ENCODE measurements at regions not wholly inside any gene's neighbourhood (a gene's known extent, or its start where the extent isn't known, plus 50 kb on each side); places are given as distances from the start of the nearest gene placed in this dataset.

- DNase-seq (ENCODE audit: low spot score), result no peak
- Mint-ChIP-seq H3K4me1 (ENCODE audit: low read depth) (peaks cover 21% of the 10 kb centered on the region), H3K4me3 (ENCODE audit: low read depth) (no peak overlapping the region), H3K27ac (peak overlapping the region; percentile 31), H3K36me3 (ENCODE audit: low read depth) (no peaks in the 10 kb centered on the region), H3K9me3 (no peaks in the 10 kb centered on the region), H3K27me3 (ENCODE audit: low read depth) (no peaks in the 10 kb centered on the region)
- intact Hi-C loops (cut with micrococcal nuclease), result no loop called here
Observed at GRCh38 chr9:99466781-99467180, 244.7 kb downstream of the SEC61B start.

DNA sequence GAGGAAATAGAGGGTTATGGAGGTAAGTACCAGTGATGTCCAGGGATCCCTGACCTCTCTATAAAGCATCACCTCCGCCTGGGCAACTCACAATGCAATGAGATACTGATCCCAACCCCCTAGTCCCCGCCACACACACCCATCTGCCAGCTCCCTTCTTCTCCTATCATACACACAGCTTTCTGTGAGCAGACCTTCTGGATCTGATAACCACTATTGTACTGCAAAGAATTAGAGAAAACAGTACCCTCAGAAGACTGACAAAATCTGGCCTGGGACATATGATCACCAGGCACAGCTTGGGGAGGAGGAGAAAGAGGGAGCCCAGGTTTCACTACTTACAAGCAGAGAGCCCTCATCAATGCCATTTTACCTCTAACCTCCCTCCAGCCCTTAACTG is 249.0 kb downstream of the SEC61B start:
- Mint-ChIP-seq H3K27ac (peak overlapping the region; percentile 88), H3K4me1 (ENCODE audit: low read depth) (peaks cover 36% of the 10 kb centered on the region), H3K36me3 (ENCODE audit: low read depth) (no peaks in the 10 kb centered on the region), H3K9me3 (no peaks in the 10 kb centered on the region), H3K4me3 (ENCODE audit: low read depth) (no peak overlapping the region), H3K27me3 (ENCODE audit: low read depth) (no peaks in the 10 kb centered on the region)
- DNase-seq (ENCODE audit: low spot score), result no peak
- intact Hi-C loops (cut with micrococcal nuclease), result loop anchor here (5.0 to 10.0 kb wide), 3 partner anchors 39 to 206 kb away; no protein-coding TSS in a partner anchor

DNA sequence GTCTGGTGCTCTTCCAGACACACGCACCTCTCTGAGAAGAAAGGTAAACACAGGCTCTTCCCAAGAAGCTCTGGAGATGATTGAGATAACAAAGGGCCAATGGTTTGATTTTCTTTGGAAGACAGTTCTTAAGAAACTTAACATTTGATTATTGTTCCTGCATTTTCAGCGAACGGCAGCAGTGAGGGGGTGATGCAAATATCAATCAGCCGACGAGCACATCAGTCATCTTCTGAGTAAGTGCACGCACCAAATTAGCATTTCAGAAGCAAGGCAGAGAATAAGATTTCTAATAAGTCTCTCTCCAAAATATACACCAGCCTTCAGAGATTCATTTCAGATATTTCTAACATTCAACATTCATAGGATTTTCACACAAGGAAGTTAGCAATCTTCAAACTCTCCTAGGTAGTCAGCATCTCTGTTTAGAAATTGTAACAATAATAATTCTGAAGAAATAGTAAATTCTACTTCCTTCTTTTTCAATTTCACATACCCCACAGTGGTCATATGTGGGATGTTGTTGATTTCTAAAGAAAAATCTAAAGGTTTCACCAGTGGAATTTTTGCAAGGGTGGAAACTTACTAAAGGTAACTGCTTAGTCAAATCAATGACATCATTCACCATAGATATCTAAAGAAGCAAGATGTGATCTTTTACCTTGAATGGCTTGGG is 250.3 kb downstream of the SEC61B start:
- no peak for DNase-seq (ENCODE audit: low spot score)
- Mint-ChIP-seq H3K9me3 (no peaks in the 10 kb centered on the region), H3K4me1 (ENCODE audit: low read depth) (peaks cover 36% of the 10 kb centered on the region), H3K27me3 (ENCODE audit: low read depth) (no peaks in the 10 kb centered on the region), H3K36me3 (ENCODE audit: low read depth) (no peaks in the 10 kb centered on the region), H3K4me3 (ENCODE audit: low read depth) (peak overlapping the region; percentile 41), H3K27ac (peak overlapping the region; percentile 88)
- intact Hi-C loops (cut with micrococcal nuclease), result loop anchor here (5.0 to 10.0 kb wide), 3 partner anchors 40 to 208 kb away; no protein-coding TSS in a partner anchor

- no peaks in the 10 kb centered on the region for H3K9me3 Mint-ChIP-seq
- no peaks in the 10 kb centered on the region for H3K27me3 Mint-ChIP-seq (ENCODE audit: low read depth)
- no peak overlapping the region for H3K4me3 Mint-ChIP-seq (ENCODE audit: low read depth)
- no peak for DNase-seq (ENCODE audit: low spot score)
- H3K4me1 Mint-ChIP-seq (ENCODE audit: low read depth), result peaks cover 33% of the 10 kb centered on the region
- intact Hi-C loops (cut with micrococcal nuclease), result loop anchor here (5.0 to 10.0 kb wide), 3 partner anchors 39 to 208 kb away; no protein-coding TSS in a partner anchor
- no peaks in the 10 kb centered on the region for H3K36me3 Mint-ChIP-seq (ENCODE audit: low read depth)
- H3K27ac Mint-ChIP-seq, result peak overlapping the region; percentile 88
Observed at GRCh38 chr9:99472916-99473245, 250.8 kb downstream of the SEC61B start.

DNA sequence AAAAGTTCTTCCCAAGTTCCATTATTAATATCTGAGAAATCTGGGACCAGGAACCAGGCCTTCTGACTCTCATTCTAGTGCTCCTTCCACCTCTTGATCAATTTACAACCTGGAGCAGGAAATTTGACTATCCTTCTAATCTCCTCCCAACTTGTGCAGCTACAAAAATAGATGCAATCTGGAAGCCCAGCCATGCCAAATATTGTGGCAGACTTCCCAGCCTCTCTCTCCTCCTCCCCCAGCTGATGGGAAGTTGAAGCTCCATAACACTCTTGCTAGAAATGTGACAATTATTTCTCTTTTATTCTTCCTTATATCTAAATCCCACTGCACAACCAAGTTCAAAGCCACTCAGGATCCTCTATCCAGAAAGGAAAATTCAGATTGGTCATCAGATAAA is 252.1 kb downstream of the SEC61B start:
- no peak for DNase-seq (ENCODE audit: low spot score)
- H3K4me1 Mint-ChIP-seq (ENCODE audit: low read depth), result peaks cover 33% of the 10 kb centered on the region
- intact Hi-C loops (cut with micrococcal nuclease), result loop anchor here (5.0 to 10.0 kb wide), 3 partner anchors 38 to 209 kb away; no protein-coding TSS in a partner anchor
- H3K27ac Mint-ChIP-seq, result no peak overlapping the region
- H3K9me3 Mint-ChIP-seq, result no peaks in the 10 kb centered on the region
- H3K27me3 Mint-ChIP-seq (ENCODE audit: low read depth), result no peaks in the 10 kb centered on the region
- H3K4me3 Mint-ChIP-seq (ENCODE audit: low read depth), result no peak overlapping the region
- H3K36me3 Mint-ChIP-seq (ENCODE audit: low read depth), result no peaks in the 10 kb centered on the region

- intact Hi-C loops (cut with micrococcal nuclease), result loop anchor here (10.0 kb wide), 1 partner anchor 211 kb away; no protein-coding TSS in a partner anchor
- no peak overlapping the region for H3K27ac Mint-ChIP-seq
- DNase-seq (ENCODE audit: low spot score), result no peak
- H3K9me3 Mint-ChIP-seq, result no peaks in the 10 kb centered on the region
- H3K4me1 Mint-ChIP-seq (ENCODE audit: low read depth), result peaks cover 31% of the 10 kb centered on the region
- H3K4me3 Mint-ChIP-seq (ENCODE audit: low read depth), result no peak overlapping the region
- no peaks in the 10 kb centered on the region for H3K36me3 Mint-ChIP-seq (ENCODE audit: low read depth)
- H3K27me3 Mint-ChIP-seq (ENCODE audit: low read depth), result no peaks in the 10 kb centered on the region
Observed at GRCh38 chr9:99475401-99476065, 253.5 kb downstream of the SEC61B start.

- Mint-ChIP-seq H3K4me3 (ENCODE audit: low read depth) (no peak overlapping the region), H3K36me3 (ENCODE audit: low read depth) (no peaks in the 10 kb centered on the region), H3K27me3 (ENCODE audit: low read depth) (peaks cover 5% of the 10 kb centered on the region), H3K4me1 (ENCODE audit: low read depth) (peaks cover 8% of the 10 kb centered on the region), H3K27ac (no peak overlapping the region), H3K9me3 (no peaks in the 10 kb centered on the region)
- no peak for DNase-seq (ENCODE audit: low spot score)
- intact Hi-C loops (cut with micrococcal nuclease), result loop anchor here (10.0 kb wide), 1 partner anchor 214 kb away; no protein-coding TSS in a partner anchor
Observed at GRCh38 chr9:99478469-99479027, 256.5 kb downstream of the SEC61B start.

DNA sequence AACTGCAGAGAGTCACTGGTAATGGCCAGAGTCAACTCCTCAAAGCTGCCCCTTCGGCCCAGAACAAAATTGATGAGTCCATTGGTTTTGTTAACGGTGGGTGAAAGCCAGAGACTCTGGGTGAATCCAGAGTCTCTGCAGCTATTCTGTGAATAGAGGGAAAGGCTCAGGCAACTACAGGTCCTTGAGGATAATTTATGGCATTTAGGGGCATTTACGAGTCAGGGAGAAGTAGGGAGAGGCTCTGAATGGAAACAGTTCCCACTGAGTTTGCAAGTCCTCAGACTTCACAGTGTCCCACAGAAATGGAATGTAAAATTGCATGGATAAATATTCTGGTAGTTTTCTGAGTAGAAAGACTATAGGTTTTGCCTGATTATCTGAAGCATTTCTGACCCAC is 257.8 kb downstream of the SEC61B start:
- intact Hi-C loops (cut with micrococcal nuclease), result loop anchor here (10.0 kb wide), 1 partner anchor 215 kb away; no protein-coding TSS in a partner anchor

DNA sequence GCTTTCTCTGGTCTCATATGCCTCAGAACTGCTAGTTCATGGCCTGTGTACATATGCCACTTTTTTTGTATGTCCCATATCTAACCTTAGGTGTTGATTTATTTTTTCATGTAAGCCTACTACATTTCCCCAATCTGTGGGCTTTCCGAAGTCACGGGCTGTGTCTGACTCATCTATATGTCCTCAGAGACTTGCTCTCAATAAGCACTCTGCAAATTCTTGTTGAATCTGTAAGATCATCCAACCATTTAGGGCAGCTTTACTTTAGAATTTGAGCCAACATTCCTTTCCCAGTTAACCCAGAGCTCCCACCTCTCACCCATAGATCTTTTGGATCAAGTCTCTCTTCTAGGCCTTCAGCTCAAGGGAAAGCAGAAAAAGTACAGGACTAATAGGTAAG is 263.4 kb downstream of the SEC61B start:
- Mint-ChIP-seq H3K9me3 (no peaks in the 10 kb centered on the region), H3K36me3 (ENCODE audit: low read depth) (no peaks in the 10 kb centered on the region), H3K27me3 (ENCODE audit: low read depth) (peaks cover 7% of the 10 kb centered on the region), H3K27ac (no peak overlapping the region), H3K4me1 (ENCODE audit: low read depth) (peaks cover 7% of the 10 kb centered on the region), H3K4me3 (ENCODE audit: low read depth) (no peak overlapping the region)
- DNase-seq (ENCODE audit: low spot score), result no peak
- intact Hi-C loops (cut with micrococcal nuclease), result no loop called here

More for the DNA sequence above, 257.8 kb downstream of the SEC61B start:
- H3K36me3 Mint-ChIP-seq (ENCODE audit: low read depth), result no peaks in the 10 kb centered on the region
- no peak overlapping the region for H3K27ac Mint-ChIP-seq
- no peak overlapping the region for H3K4me3 Mint-ChIP-seq (ENCODE audit: low read depth)
- H3K9me3 Mint-ChIP-seq, result no peaks in the 10 kb centered on the region
- peaks cover 6% of the 10 kb centered on the region for H3K4me1 Mint-ChIP-seq (ENCODE audit: low read depth)
- H3K27me3 Mint-ChIP-seq (ENCODE audit: low read depth), result peaks cover 5% of the 10 kb centered on the region
- no peak for DNase-seq (ENCODE audit: low spot score)

GRCh38 chr9:99486684-99487083 is 264.6 kb downstream of the SEC61B start:
- intact Hi-C loops (cut with micrococcal nuclease), result no loop called here
- Mint-ChIP-seq H3K27me3 (ENCODE audit: low read depth) (peaks cover 4% of the 10 kb centered on the region), H3K4me1 (ENCODE audit: low read depth) (peaks cover 12% of the 10 kb centered on the region), H3K36me3 (ENCODE audit: low read depth) (no peaks in the 10 kb centered on the region), H3K27ac (no peak overlapping the region), H3K9me3 (no peaks in the 10 kb centered on the region), H3K4me3 (ENCODE audit: low read depth) (no peak overlapping the region)
- DNase-seq (ENCODE audit: low spot score), result no peak

DNA sequence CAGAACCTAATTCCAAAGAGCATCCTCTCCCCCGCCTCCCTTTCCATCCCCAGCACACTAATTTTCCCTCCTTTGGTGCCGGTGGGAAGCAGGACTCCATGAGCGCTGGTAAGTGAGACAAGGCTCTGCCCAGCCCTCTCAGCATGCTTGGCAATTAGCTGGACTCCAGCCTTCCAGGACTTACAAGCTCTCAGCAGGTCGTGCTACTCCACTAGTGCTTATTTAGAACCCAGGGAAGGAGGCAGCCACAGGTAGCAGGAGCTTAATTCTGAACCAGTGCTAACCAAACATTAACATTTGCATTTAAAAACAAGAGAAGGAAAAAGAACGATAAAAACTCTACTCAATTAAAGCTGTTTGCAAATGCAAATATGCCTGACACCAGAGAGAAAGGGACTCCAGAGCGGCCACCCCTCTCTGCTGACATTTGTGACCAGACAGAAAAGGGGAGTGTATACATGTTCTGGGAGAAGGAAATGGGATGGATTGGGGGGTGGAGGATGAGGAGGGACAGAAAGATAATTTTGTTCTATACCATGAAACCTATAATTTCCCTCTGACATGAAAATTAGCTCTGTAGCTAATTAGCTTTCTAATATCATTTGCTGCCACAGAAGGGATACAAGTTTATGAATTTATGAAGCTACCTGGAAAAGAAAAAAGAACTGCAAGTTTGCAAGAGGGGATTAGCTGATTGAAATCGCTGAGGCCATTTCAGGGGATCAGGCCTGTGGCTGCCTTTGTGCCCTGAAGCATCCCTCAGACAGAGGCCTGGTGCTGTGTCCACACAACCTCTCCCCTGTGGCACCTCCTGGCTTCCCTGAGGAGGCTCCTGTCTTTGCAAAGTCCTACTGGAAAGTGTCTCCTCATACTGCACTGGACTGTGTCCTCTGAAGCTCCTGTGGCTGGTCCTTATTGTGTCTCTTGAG is 266.3 kb downstream of the SEC61B start:
- DNase-seq (ENCODE audit: low spot score), result no peak
- Mint-ChIP-seq H3K36me3 (ENCODE audit: low read depth) (no peaks in the 10 kb centered on the region), H3K4me3 (ENCODE audit: low read depth) (no peak overlapping the region), H3K9me3 (no peaks in the 10 kb centered on the region), H3K27ac (no peak overlapping the region), H3K27me3 (ENCODE audit: low read depth) (peaks cover 7% of the 10 kb centered on the region), H3K4me1 (ENCODE audit: low read depth) (peaks cover 16% of the 10 kb centered on the region)
- intact Hi-C loops (cut with micrococcal nuclease), result no loop called here

DNA sequence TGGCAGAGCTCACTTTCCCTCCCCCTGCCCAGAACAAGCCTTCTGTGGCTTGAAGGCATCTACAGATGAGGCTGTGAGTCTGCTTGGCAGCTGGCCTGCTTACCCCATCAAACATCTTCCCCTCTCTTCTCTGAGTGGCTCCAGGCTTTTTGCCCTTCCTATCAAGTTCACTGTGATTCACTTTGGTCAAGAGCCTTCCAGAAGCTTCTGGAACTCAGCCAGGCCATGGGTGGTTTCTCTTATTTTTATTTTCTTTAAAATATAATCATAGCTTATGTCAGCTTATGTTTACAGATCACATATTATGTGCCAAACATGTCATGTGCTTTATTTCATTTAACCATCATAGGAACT is 267.0 kb downstream of the SEC61B start:
- no peak overlapping the region for H3K4me3 Mint-ChIP-seq (ENCODE audit: low read depth)
- H3K4me1 Mint-ChIP-seq (ENCODE audit: low read depth), result peaks cover 16% of the 10 kb centered on the region
- H3K9me3 Mint-ChIP-seq, result no peaks in the 10 kb centered on the region
- no peak overlapping the region for H3K27ac Mint-ChIP-seq
- intact Hi-C loops (cut with micrococcal nuclease), result no loop called here
- DNase-seq (ENCODE audit: low spot score), result no peak
- no peaks in the 10 kb centered on the region for H3K36me3 Mint-ChIP-seq (ENCODE audit: low read depth)
- peaks cover 6% of the 10 kb centered on the region for H3K27me3 Mint-ChIP-seq (ENCODE audit: low read depth)
